WTC11 (cell line): ENCODE measurements at regions not wholly inside any gene's neighbourhood (a gene's known extent, or its start where the extent isn't known, plus 50 kb on each side); places are given as distances from the start of the nearest gene placed in this dataset.

Experiments
- ARID4B ChIP-seq: sonication (generic); formaldehyde crosslinking; IDR thresholded peaks from 2 replicates; pipeline ENCODE4 v1.8.0; 2023; ENCODE audit warnings: missing genetic modification reagents, mild to moderate bottlenecking, borderline replicate concordance
- CREB1 ChIP-seq: sonication (generic); formaldehyde crosslinking; IDR thresholded peaks from 2 replicates; pipeline ENCODE4 v1.8.0; 2023; ENCODE audit warnings: mild to moderate bottlenecking, missing genetic modification reagents
- FOXP1 ChIP-seq: sonication (generic); formaldehyde crosslinking; IDR thresholded peaks from 2 replicates; pipeline ENCODE4 v1.8.0; 2022; ENCODE audit warnings: missing genetic modification reagents, mild to moderate bottlenecking, moderate library complexity, borderline replicate concordance
- HMGXB4 ChIP-seq: sonication (generic); formaldehyde crosslinking; IDR thresholded peaks from 2 replicates; pipeline ENCODE4 v1.8.1; 2023; ENCODE audit warnings: mild to moderate bottlenecking, moderate library complexity, missing genetic modification reagents
- ZNF219 ChIP-seq: sonication (generic); formaldehyde crosslinking; IDR thresholded peaks from 2 replicates; pipeline ENCODE4 v1.8.0; 2023; ENCODE audit warnings: missing genetic modification reagents, mild to moderate bottlenecking, borderline replicate concordance
- ZNF263 ChIP-seq: sonication (generic); formaldehyde crosslinking; IDR thresholded peaks from 2 replicates; pipeline ENCODE4 v1.8.1; 2022; ENCODE audit warnings: low read depth, mild to moderate bottlenecking, moderate library complexity, missing genetic modification reagents
- TF ChIP-seq, protein P1 (sequence below): fragments of 200-600 bp; IDR thresholded peaks from 2 replicates; pipeline ENCODE4 v1.8.0; 2022; ENCODE audit warnings: antibody characterized with exemption
- TF ChIP-seq, protein P2 (sequence below): sonication (generic); formaldehyde crosslinking; IDR thresholded peaks from 2 replicates; pipeline ENCODE4 v1.8.1; 2022; ENCODE audit warnings: low read depth, mild to moderate bottlenecking, moderate library complexity, missing genetic modification reagents, borderline replicate concordance
- TF ChIP-seq, protein P3 (sequence below): sonication (generic); formaldehyde crosslinking; IDR thresholded peaks from 2 replicates; pipeline ENCODE4 v1.8.1; 2023; ENCODE audit warnings: mild to moderate bottlenecking, missing genetic modification reagents, moderate library complexity
- TF ChIP-seq, protein P4 (sequence below): sonication (generic); formaldehyde crosslinking; IDR thresholded peaks from 2 replicates; pipeline ENCODE4 v1.8.1; 2023; ENCODE audit warnings: mild to moderate bottlenecking, missing genetic modification reagents, moderate library complexity

- TF ChIP-seq, protein P1, sequence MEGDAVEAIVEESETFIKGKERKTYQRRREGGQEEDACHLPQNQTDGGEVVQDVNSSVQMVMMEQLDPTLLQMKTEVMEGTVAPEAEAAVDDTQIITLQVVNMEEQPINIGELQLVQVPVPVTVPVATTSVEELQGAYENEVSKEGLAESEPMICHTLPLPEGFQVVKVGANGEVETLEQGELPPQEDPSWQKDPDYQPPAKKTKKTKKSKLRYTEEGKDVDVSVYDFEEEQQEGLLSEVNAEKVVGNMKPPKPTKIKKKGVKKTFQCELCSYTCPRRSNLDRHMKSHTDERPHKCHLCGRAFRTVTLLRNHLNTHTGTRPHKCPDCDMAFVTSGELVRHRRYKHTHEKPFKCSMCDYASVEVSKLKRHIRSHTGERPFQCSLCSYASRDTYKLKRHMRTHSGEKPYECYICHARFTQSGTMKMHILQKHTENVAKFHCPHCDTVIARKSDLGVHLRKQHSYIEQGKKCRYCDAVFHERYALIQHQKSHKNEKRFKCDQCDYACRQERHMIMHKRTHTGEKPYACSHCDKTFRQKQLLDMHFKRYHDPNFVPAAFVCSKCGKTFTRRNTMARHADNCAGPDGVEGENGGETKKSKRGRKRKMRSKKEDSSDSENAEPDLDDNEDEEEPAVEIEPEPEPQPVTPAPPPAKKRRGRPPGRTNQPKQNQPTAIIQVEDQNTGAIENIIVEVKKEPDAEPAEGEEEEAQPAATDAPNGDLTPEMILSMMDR, result no peak
- no peak for TF ChIP-seq ZNF219
- no peak for TF ChIP-seq HMGXB4 (CRISPR knock-in tag)
- TF ChIP-seq FOXP1, result no peak
- TF ChIP-seq, protein P2, sequence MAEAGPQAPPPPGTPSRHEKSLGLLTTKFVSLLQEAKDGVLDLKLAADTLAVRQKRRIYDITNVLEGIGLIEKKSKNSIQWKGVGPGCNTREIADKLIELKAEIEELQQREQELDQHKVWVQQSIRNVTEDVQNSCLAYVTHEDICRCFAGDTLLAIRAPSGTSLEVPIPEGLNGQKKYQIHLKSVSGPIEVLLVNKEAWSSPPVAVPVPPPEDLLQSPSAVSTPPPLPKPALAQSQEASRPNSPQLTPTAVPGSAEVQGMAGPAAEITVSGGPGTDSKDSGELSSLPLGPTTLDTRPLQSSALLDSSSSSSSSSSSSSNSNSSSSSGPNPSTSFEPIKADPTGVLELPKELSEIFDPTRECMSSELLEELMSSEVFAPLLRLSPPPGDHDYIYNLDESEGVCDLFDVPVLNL (CRISPR knock-in tag), result no peak
- no peak for TF ChIP-seq ZNF263 (CRISPR knock-in tag)
- TF ChIP-seq, protein P3, sequence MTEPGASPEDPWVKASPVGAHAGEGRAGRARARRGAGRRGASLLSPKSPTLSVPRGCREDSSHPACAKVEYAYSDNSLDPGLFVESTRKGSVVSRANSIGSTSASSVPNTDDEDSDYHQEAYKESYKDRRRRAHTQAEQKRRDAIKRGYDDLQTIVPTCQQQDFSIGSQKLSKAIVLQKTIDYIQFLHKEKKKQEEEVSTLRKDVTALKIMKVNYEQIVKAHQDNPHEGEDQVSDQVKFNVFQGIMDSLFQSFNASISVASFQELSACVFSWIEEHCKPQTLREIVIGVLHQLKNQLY, result no peak
- TF ChIP-seq, protein P4, sequence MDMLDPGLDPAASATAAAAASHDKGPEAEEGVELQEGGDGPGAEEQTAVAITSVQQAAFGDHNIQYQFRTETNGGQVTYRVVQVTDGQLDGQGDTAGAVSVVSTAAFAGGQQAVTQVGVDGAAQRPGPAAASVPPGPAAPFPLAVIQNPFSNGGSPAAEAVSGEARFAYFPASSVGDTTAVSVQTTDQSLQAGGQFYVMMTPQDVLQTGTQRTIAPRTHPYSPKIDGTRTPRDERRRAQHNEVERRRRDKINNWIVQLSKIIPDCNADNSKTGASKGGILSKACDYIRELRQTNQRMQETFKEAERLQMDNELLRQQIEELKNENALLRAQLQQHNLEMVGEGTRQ (CRISPR knock-in tag), result no peak
- no peak for TF ChIP-seq CREB1
- TF ChIP-seq ARID4B, result no peak
Measured at GRCh38 chrX:120761810-120762209, 113.9 kb downstream of the CT47B1 start.
